K562 (cell line): ENCODE measurements at regions not wholly inside any gene's neighbourhood (a gene's known extent, or its start where the extent isn't known, plus 50 kb on each side); places are given as distances from the start of the nearest gene placed in this dataset.
"Not testable (repeated sequence)": the region's sequence is repeated elsewhere in the genome, so short reads cannot be mapped to it uniquely, and the experiment has no call there.

Experiments
- BHLHE40 ChIP-seq: IDR thresholded peaks from 2 replicates; pipeline ENCODE4 v1.6.1; 2011; ENCODE audit warnings: low read length, improper control_type of control experiment
- CREB3 ChIP-seq: fragments of 450-650 bp; conservative IDR thresholded peaks from 2 replicates; pipeline ENCODE4 v1.6.1; 2016; ENCODE audit warnings: missing genetic modification characterization, low read depth, mild to moderate bottlenecking, missing compliant biosample characterization, moderate library complexity
- EGR1 ChIP-seq: fragments of 450-650 bp; conservative IDR thresholded peaks from 2 replicates; pipeline ENCODE4 v1.6.1; 2017; ENCODE audit warnings: mild to moderate bottlenecking
- FOSL1 ChIP-seq: fragments of 200-800 bp; sonication (Bioruptor generic); conservative IDR thresholded peaks from 2 replicates; pipeline ENCODE4 v1.6.1; 2016; ENCODE audit warnings: missing genetic modification characterization, missing compliant biosample characterization
- MAX ChIP-seq: sonication (generic); formaldehyde crosslinking; IDR thresholded peaks from 2 replicates; pipeline ENCODE4 v1.9.0; 2022; ENCODE audit warnings: mild to moderate bottlenecking, missing genetic modification reagents
- NCOA2 ChIP-seq, 2 experiments: fragments of 450-650 bp; IDR thresholded peaks; 2 replicates each; pipeline ENCODE4 v1.6.1; 2018; ENCODE audit warnings: mild to moderate bottlenecking in 2 of 2, moderate library complexity in 1 of 2; ENCODE audit not compliant: partially characterized antibody in 2 of 2
- PPARD ChIP-seq: fragments of 250-450 bp; sonication (Bioruptor Pico); IDR thresholded peaks from 2 replicates; pipeline ENCODE4 v1.8.0; 2022; ENCODE audit warnings: inconsistent platforms, mild to moderate bottlenecking, moderate library complexity
- RBM39 ChIP-seq: fragments of 200-400 bp; formaldehyde crosslinking; optimal IDR thresholded peaks from 2 replicates; pipeline ENCODE3; 2018; ENCODE audit warnings: low read depth, low read length
- SIN3A ChIP-seq, 2 experiments: fragments of 150-350 bp in 1 of 2; IDR thresholded peaks; 2 replicates each; pipeline ENCODE4 v1.6.1; 2011 to 2016; ENCODE audit warnings: borderline replicate concordance in 2 of 2, low read depth in 2 of 2, low read length in 2 of 2, mild to moderate bottlenecking in 2 of 2, moderate library complexity in 2 of 2; ENCODE audit not compliant: control insufficient read depth in 1 of 2
- SMARCB1 ChIP-seq: IDR thresholded peaks from 2 replicates; pipeline ENCODE4 v1.6.1; 2011; ENCODE audit warnings: improper control_type of control experiment, low read depth; ENCODE audit not compliant: insufficient read length
- TF ChIP-seq, protein P1 (sequence below), 3 experiments: IDR thresholded peaks in 2 of 3; conservative IDR thresholded peaks in 1 of 3; 2 replicates each; pipeline ENCODE4 v1.5.1; 2011 to 2012; ENCODE audit warnings: low read length in 3 of 3, mild to moderate bottlenecking in 3 of 3, control low read depth in 2 of 3, improper control_type of control experiment in 1 of 3, inconsistent platforms in 1 of 3, low read depth in 1 of 3, mixed read lengths in 1 of 3, moderate library complexity in 1 of 3; ENCODE audit not compliant: insufficient read depth in 2 of 3
- TF ChIP-seq, protein P2 (sequence below), 2 experiments: fragments of 450-650 bp in 1 of 2; sonication (generic) in 1 of 2; formaldehyde crosslinking in 1 of 2; IDR thresholded peaks in 1 of 2; conservative IDR thresholded peaks in 1 of 2; 2 replicates each; pipeline versions ENCODE4 v1.6.1 to v1.8.1; 2016 to 2023; ENCODE audit warnings: mild to moderate bottlenecking in 2 of 2, moderate library complexity in 2 of 2, inconsistent platforms in 1 of 2, missing genetic modification reagents in 1 of 2

DNA sequence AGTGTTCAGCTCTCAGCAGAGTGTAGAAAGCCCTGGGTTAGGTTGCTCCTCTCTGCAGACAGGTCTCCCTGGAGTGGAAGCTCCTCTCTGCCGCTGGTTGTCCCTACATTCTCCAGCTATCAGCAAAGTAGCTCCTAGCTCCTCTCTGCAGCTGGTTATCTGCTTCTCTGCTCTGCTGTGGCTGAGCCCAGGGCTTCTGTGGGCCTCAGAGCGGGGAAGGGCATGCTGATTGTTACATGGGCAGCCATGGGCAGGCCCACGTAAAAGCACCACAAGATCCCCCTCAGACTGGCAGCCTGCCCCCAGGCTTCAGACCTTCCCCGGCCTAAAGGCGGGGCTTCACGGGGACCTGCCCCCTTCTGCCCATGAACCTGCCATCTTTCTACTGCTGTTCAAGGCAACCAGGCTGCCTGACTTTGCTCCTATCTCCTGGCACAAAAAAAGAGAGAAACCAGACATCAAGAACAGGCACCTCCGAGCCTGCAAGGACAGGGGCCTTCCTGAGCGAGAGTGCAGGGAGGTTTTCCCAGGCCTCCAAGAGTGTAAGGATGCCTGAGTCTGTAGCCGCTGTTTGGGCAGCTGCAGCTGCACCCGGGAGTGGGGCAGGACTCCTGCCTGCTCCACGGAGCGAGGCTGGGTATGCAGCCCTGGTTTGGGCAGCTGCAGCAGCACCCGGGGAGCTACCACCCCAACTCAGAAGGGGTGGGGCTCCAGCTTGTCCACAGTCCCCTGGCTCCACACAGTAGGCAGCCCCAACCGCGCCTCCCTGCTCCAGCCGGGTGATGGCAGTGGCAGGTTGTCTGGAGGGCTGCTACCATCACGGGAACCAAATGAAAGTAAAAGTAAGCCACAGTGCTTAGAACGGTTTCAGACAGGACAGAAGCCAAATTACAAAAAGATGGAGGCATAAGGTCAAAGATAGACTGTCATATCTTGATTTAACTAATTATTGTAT lies 298.7 kb upstream of the POTED start:
- not testable (repeated sequence) for TF ChIP-seq PPARD; NCOA2 (IDR thresholded peaks at IDR 0.05; ENCODE audit: partially characterized antibody in 2 of 2); CREB3; MAX (CRISPR knock-in tag); EGR1; BHLHE40; FOSL1 (tag); SIN3A (IDR thresholded peaks at IDR 0.05; ENCODE audit: borderline replicate concordance in 2 of 2, control insufficient read depth in 1 of 2, low read depth in 2 of 2, low read length in 2 of 2); RBM39; SMARCB1
- TF ChIP-seq, protein P1, sequence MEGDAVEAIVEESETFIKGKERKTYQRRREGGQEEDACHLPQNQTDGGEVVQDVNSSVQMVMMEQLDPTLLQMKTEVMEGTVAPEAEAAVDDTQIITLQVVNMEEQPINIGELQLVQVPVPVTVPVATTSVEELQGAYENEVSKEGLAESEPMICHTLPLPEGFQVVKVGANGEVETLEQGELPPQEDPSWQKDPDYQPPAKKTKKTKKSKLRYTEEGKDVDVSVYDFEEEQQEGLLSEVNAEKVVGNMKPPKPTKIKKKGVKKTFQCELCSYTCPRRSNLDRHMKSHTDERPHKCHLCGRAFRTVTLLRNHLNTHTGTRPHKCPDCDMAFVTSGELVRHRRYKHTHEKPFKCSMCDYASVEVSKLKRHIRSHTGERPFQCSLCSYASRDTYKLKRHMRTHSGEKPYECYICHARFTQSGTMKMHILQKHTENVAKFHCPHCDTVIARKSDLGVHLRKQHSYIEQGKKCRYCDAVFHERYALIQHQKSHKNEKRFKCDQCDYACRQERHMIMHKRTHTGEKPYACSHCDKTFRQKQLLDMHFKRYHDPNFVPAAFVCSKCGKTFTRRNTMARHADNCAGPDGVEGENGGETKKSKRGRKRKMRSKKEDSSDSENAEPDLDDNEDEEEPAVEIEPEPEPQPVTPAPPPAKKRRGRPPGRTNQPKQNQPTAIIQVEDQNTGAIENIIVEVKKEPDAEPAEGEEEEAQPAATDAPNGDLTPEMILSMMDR (IDR thresholded peaks at IDR 0.05 in 2 of 3, conservative IDR thresholded peaks at IDR 0.05 in 1 of 3; ENCODE audit: insufficient read depth in 2 of 3, low read depth in 1 of 3, low read length in 3 of 3): not testable (repeated sequence)
- TF ChIP-seq, protein P2, sequence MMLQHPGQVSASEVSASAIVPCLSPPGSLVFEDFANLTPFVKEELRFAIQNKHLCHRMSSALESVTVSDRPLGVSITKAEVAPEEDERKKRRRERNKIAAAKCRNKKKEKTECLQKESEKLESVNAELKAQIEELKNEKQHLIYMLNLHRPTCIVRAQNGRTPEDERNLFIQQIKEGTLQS (IDR thresholded peaks at IDR 0.05): not testable (repeated sequence)
- TF ChIP-seq, protein P2 (CRISPR knock-in tag; conservative IDR thresholded peaks at IDR 0.05): not testable (repeated sequence)
